HEK293T (cell line): ENCODE measurements at regions not wholly inside any gene's neighbourhood (a gene's known extent, or its start where the extent isn't known, plus 50 kb on each side); places are given as distances from the start of the nearest gene placed in this dataset.

Source experiments
- ARNT ChIP-seq: fragments of 450-650 bp; IDR thresholded peaks from 2 replicates; pipeline ENCODE4 v1.6.1; 2017; ENCODE audit warnings: mild to moderate bottlenecking
- BHLHE40 ChIP-seq: fragments of 450-650 bp; IDR thresholded peaks from 2 replicates; pipeline ENCODE4 v1.6.1; 2016; ENCODE audit warnings: mild to moderate bottlenecking, moderate library complexity, borderline replicate concordance
- FOXK2 ChIP-seq: fragments of 450-650 bp; IDR thresholded peaks from 2 replicates; pipeline ENCODE4 v1.6.1; 2016; ENCODE audit warnings: mild to moderate bottlenecking
- FOXM1 ChIP-seq: fragments of 450-650 bp; IDR thresholded peaks from 2 replicates; pipeline ENCODE4 v1.6.1; 2017; ENCODE audit warnings: mild to moderate bottlenecking, borderline replicate concordance
- L3MBTL2 ChIP-seq: fragments of 450-650 bp; conservative IDR thresholded peaks from 2 replicates; pipeline ENCODE4 v1.6.1; 2016; ENCODE audit warnings: mild to moderate bottlenecking
- LEF1 ChIP-seq: fragments of 450-650 bp; IDR thresholded peaks from 2 replicates; pipeline ENCODE4 v1.6.1; 2017; ENCODE audit warnings: mild to moderate bottlenecking, borderline replicate concordance
- SP1 ChIP-seq: fragments of 450-650 bp; IDR thresholded peaks from 2 replicates; pipeline ENCODE4 v1.6.1; 2017
- SUZ12 ChIP-seq: fragments of 450-650 bp; IDR thresholded peaks from 2 replicates; pipeline ENCODE4 v1.6.1; 2016; ENCODE audit warnings: mild to moderate bottlenecking
- ZNF384 ChIP-seq: fragments of 450-650 bp; IDR thresholded peaks from 2 replicates; pipeline ENCODE4 v1.6.1; 2016

DNA sequence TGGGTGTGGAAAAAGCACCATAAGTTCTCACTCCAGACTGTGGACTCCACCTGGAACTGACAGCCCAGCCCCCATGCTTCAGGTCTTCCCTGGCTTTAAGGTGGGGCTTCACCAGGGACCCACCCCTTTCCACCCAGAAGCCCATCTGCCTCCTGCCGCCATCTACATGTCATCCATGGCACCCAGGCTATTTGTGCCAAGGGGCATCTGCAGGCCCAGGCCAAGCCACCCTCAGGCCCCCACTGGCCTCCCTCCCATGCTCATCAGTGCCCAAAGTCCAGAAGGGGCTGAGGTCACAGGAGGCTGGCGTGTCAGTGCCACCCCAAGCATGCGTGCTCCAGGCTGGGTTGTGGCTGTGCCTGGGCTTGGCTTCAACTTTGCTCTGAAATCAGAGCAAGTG lies 212.2 kb upstream of the DIO3 start:
- TF ChIP-seq ARNT (no peak), ZNF384 (no peak), FOXM1 (no peak), FOXK2 (no peak), L3MBTL2 (no peak), SP1 (no peak), SUZ12 (no peak), BHLHE40 (no peak), LEF1 (no peak)
